ENCODE measurements at regions not wholly inside any gene's neighbourhood (a gene's known extent, or its start where the extent isn't known, plus 50 kb on each side); places are given as distances from the start of the nearest gene placed in this dataset.

DNA sequence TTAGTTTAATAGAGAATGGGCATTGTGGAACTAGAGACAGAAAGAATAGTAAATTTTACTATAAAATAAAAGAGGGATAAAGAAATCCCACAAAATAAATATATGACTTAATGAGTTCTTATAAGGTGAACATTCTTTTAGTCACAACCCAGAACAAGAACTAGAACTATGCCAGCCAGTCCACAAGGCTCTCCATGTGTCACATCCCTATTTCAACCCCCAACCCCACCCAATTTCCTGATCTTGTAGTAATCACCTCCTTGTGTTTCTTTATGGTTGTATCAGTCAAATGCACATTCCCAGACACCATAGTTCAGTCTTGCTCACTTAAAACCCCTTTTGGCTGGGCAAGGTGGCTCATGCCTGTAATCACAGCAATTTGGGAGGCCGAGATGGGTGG is 662.3 kb upstream of the CAMK1G start:
- TF ChIP-seq, protein P1, sequence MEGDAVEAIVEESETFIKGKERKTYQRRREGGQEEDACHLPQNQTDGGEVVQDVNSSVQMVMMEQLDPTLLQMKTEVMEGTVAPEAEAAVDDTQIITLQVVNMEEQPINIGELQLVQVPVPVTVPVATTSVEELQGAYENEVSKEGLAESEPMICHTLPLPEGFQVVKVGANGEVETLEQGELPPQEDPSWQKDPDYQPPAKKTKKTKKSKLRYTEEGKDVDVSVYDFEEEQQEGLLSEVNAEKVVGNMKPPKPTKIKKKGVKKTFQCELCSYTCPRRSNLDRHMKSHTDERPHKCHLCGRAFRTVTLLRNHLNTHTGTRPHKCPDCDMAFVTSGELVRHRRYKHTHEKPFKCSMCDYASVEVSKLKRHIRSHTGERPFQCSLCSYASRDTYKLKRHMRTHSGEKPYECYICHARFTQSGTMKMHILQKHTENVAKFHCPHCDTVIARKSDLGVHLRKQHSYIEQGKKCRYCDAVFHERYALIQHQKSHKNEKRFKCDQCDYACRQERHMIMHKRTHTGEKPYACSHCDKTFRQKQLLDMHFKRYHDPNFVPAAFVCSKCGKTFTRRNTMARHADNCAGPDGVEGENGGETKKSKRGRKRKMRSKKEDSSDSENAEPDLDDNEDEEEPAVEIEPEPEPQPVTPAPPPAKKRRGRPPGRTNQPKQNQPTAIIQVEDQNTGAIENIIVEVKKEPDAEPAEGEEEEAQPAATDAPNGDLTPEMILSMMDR (IDR thresholded peaks at IDR 0.05): no peak
- TF ChIP-seq POLR2A (IDR thresholded peaks at IDR 0.05): no peak
- no peak for TF ChIP-seq POLR2AphosphoS5 (IDR thresholded peaks at IDR 0.05)
